ENCODE measurements at regions not wholly inside any gene's neighbourhood (a gene's known extent, or its start where the extent isn't known, plus 50 kb on each side); places are given as distances from the start of the nearest gene placed in this dataset.

DNA sequence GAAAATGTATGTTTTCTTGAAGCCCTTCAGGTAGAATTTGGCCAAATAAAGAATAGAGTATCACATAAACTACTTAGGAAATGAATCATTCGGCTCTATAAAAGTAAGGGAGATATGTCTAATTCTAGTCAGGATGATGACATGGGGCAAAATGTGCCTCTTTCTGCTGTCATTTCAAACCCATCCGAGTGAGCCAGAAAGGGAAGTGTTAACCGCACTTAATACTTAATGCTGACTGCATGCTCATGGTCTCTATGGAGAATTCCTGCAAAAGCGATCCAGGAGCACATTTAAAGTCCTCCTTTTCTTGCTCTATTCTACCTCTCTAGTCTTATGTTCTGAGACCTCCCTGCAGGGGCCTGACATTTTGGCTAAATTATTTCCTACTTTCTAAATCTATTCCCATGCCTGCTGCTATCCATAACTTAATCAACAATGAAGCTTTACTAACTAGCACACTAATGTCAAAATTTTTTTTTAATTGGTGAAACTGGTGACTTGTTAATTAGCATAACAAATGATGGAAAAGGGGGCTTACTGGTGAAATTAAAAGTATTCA, 127.4 kb downstream of the CDC42EP3 start:
- in situ Hi-C loops (cut with MboI; ENCODE audit: low sequenced_read_pairs, unreplicated experiment): no loop called here
- TF ChIP-seq, protein P1, sequence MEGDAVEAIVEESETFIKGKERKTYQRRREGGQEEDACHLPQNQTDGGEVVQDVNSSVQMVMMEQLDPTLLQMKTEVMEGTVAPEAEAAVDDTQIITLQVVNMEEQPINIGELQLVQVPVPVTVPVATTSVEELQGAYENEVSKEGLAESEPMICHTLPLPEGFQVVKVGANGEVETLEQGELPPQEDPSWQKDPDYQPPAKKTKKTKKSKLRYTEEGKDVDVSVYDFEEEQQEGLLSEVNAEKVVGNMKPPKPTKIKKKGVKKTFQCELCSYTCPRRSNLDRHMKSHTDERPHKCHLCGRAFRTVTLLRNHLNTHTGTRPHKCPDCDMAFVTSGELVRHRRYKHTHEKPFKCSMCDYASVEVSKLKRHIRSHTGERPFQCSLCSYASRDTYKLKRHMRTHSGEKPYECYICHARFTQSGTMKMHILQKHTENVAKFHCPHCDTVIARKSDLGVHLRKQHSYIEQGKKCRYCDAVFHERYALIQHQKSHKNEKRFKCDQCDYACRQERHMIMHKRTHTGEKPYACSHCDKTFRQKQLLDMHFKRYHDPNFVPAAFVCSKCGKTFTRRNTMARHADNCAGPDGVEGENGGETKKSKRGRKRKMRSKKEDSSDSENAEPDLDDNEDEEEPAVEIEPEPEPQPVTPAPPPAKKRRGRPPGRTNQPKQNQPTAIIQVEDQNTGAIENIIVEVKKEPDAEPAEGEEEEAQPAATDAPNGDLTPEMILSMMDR (IDR thresholded peaks at IDR 0.05; ENCODE audit: borderline replicate concordance, control extremely low read depth, extremely low read depth, insufficient read depth, missing control alignments): no peak
- no peak for DNase-seq (ENCODE audit: low spot score)

DNA sequence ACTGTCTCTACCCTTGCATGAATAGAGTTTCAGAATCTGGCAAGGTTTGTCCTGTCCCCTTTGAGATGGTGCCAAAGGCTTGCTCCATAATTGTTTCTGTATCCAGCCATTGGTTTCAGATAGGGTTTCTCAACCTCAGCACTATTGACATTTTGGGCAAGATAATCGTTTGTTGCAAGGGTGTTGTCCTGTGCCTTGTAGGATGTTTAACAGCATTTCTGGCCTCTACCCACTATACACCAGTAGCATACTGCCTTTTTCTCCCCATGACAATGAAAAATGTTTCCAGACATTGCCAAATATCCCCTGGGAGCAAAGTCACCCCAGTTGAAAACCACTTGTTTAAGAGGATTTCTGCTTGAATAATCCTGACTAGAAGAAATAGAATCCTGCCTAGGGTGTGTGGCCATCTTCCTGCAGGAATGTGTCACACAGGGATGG, 126.8 kb downstream of the CDC42EP3 start:
- DNase-seq (ENCODE audit: low spot score): no peak
- in situ Hi-C loops (cut with MboI; ENCODE audit: low sequenced_read_pairs, unreplicated experiment): no loop called here
- TF ChIP-seq, protein P1 (IDR thresholded peaks at IDR 0.05; ENCODE audit: borderline replicate concordance, control extremely low read depth, extremely low read depth, insufficient read depth, missing control alignments): no peak

DNA sequence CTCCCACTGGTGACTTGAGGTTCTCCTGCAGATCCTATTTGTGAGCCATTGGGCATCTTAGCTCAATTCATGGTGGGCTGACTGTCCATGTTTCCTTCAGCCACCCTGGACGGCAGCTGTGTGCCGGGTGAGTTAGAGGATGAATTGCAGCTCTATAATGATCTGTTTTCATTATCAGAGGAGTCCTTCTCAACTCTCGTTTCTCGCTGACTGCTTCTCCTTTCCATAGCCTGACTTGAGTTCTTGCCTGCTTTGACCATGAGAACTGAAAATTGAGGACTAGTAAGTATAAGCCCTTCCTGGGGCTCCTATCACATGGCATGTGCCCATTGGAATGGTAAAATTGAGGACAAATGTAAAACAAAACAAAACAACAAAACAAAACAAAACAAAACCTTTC, 121.8 kb downstream of the CDC42EP3 start:
- no peak for DNase-seq (ENCODE audit: low spot score)
- in situ Hi-C loops (cut with MboI; ENCODE audit: low sequenced_read_pairs, unreplicated experiment): no loop called here
- TF ChIP-seq, protein P1 (IDR thresholded peaks at IDR 0.05; ENCODE audit: borderline replicate concordance, control extremely low read depth, extremely low read depth, insufficient read depth, missing control alignments): no peak

DNA sequence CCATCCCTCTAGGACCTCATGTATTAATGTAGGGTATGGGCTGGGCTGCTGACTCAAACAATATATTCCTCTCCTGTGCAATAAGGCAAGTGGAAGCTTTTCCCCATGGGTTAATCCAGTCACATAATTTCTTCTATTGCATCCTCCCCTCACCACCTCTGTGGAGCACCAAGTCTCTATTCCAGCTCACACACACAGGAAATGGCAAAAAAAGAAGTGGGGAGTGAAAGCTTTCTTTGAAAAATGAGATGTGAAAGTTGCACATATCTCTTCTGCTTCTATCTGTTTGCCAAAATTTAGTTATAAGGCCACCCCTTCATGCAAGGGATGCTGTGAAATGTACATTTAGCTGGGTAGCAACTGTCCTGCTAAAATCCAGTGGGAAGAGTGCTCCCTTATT, 121.3 kb downstream of the CDC42EP3 start:
- in situ Hi-C loops (cut with MboI; ENCODE audit: low sequenced_read_pairs, unreplicated experiment): no loop called here
- DNase-seq (ENCODE audit: low spot score): no peak
- TF ChIP-seq, protein P1 (IDR thresholded peaks at IDR 0.05; ENCODE audit: borderline replicate concordance, control extremely low read depth, extremely low read depth, insufficient read depth, missing control alignments): no peak

DNA sequence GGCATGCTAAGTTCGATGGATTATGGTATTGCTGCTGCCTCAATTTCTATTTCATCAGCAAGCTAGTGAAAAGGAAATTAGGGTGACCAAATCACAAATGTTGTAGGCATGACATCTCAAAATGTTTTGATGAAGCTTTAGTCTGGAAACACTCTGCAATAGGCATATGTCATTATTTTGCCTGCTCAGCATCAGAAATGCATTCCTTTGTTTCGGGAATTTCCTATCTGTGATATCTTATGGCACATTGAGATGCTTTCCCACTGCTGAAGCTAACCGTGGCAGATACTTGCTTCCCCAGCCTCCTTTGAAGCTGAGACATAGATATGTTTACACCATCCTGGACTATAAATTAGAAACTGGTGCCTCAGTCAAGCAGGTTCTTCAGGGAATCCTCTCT, 119.7 kb downstream of the CDC42EP3 start:
- DNase-seq (ENCODE audit: low spot score): no peak
- in situ Hi-C loops (cut with MboI; ENCODE audit: low sequenced_read_pairs, unreplicated experiment): no loop called here
- TF ChIP-seq, protein P1 (IDR thresholded peaks at IDR 0.05; ENCODE audit: borderline replicate concordance, control extremely low read depth, extremely low read depth, insufficient read depth, missing control alignments): no peak

DNA sequence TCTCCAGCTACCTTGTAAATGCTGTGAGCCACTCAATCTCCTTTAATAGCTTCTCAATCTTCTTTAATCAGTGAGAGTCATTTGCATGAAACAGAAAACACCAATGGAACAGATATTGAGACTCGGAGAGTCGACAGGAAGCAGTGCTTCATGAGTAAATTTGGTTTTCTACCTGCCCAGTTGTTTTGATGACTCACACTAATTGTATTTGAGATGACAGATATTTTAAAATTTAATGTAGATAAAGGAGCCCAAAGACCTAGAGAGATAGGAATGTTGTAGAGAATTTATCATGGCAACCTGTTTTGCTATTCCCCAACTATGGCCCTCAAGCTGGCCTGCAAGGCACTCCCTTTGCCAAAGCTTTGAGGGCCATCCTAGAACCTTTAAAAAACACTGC, 119.1 kb downstream of the CDC42EP3 start:
- no peak for DNase-seq (ENCODE audit: low spot score)
- in situ Hi-C loops (cut with MboI; ENCODE audit: low sequenced_read_pairs, unreplicated experiment): no loop called here
- TF ChIP-seq, protein P1 (IDR thresholded peaks at IDR 0.05; ENCODE audit: borderline replicate concordance, control extremely low read depth, extremely low read depth, insufficient read depth, missing control alignments): no peak

Data from GM13976 (cell line).